Endothelial cell (in vitro differentiated cells): ENCODE measurements at regions not wholly inside any gene's neighbourhood (a gene's known extent, or its start where the extent isn't known, plus 50 kb on each side); places are given as distances from the start of the nearest gene placed in this dataset.

Source experiments
- DNase-seq: peaks from one replicate; pipeline ENCODE4 v3.0.0; 2021; ENCODE audit warnings: low spot score
- H3K27ac Mint-ChIP-seq: one replicate; pipeline ENCODE4 v1.8.0; 2021; ENCODE audit warnings: mixed read lengths, inconsistent platforms; ENCODE audit not compliant: unreplicated experiment
- H3K27me3 Mint-ChIP-seq: one replicate; pipeline ENCODE4 v1.8.0; 2021; ENCODE audit warnings: mild to moderate bottlenecking, moderate library complexity, mixed read lengths, inconsistent platforms; ENCODE audit not compliant: unreplicated experiment
- H3K36me3 Mint-ChIP-seq: one replicate; pipeline ENCODE4 v1.8.0; 2021; ENCODE audit warnings: mild to moderate bottlenecking, low read depth, mixed read lengths, inconsistent platforms; ENCODE audit not compliant: unreplicated experiment
- H3K4me1 Mint-ChIP-seq: one replicate; pipeline ENCODE4 v1.8.0; 2021; ENCODE audit warnings: mild to moderate bottlenecking, mixed read lengths, inconsistent platforms; ENCODE audit not compliant: unreplicated experiment
- H3K4me3 Mint-ChIP-seq: one replicate; pipeline ENCODE4 v1.8.0; 2021; ENCODE audit warnings: mild to moderate bottlenecking, mixed read lengths, inconsistent platforms; ENCODE audit not compliant: unreplicated experiment
- H3K9me3 Mint-ChIP-seq: one replicate; pipeline ENCODE4 v1.8.0; 2021; ENCODE audit warnings: mixed read lengths, inconsistent platforms; ENCODE audit not compliant: unreplicated experiment
- TF ChIP-seq, protein P1 (sequence below): fragments of 200-600 bp; sonication (generic); IDR thresholded peaks from one replicate; pipeline ENCODE4 v1.5.0; 2021; ENCODE audit warnings: antibody characterized with exemption; ENCODE audit not compliant: unreplicated experiment

- H3K9me3 Mint-ChIP-seq = no peaks in the 10 kb centered on the region
- DNase-seq = no peak
- TF ChIP-seq, protein P1, sequence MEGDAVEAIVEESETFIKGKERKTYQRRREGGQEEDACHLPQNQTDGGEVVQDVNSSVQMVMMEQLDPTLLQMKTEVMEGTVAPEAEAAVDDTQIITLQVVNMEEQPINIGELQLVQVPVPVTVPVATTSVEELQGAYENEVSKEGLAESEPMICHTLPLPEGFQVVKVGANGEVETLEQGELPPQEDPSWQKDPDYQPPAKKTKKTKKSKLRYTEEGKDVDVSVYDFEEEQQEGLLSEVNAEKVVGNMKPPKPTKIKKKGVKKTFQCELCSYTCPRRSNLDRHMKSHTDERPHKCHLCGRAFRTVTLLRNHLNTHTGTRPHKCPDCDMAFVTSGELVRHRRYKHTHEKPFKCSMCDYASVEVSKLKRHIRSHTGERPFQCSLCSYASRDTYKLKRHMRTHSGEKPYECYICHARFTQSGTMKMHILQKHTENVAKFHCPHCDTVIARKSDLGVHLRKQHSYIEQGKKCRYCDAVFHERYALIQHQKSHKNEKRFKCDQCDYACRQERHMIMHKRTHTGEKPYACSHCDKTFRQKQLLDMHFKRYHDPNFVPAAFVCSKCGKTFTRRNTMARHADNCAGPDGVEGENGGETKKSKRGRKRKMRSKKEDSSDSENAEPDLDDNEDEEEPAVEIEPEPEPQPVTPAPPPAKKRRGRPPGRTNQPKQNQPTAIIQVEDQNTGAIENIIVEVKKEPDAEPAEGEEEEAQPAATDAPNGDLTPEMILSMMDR = no peak
- no peaks in the 10 kb centered on the region for H3K27me3 Mint-ChIP-seq
- H3K4me1 Mint-ChIP-seq = peaks cover 6% of the 10 kb centered on the region
- H3K36me3 Mint-ChIP-seq = no peaks in the 10 kb centered on the region
- no peak overlapping the region for H3K4me3 Mint-ChIP-seq
- no peak overlapping the region for H3K27ac Mint-ChIP-seq
Observed at GRCh38 chr12:76711241-76711640, 52.7 kb upstream of the ZDHHC17 start.

DNA sequence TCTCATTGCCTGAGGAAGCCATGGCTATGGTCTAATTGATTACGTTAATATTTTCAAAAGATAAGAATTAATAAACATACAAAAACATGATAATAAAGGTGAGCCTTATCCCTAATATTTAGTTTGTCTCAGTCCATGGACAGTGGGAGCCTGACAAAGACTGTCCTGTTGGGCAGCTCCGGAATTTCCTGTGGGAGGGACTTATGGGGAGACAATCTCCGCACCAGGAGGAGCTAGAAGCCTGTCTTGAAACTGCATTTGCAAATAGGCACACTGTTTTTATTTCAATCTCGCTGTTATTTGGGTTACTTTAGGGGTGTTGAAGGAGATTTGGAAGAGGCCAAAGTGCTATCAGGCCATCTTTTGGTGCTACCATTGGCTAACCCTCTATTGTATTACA is 50.8 kb upstream of the ZDHHC17 start:
- Mint-ChIP-seq H3K36me3 (no peaks in the 10 kb centered on the region), H3K4me1 (peaks cover 3% of the 10 kb centered on the region), H3K27ac (no peak overlapping the region), H3K27me3 (no peaks in the 10 kb centered on the region), H3K9me3 (no peaks in the 10 kb centered on the region), H3K4me3 (no peak overlapping the region)
- DNase-seq = no peak
- TF ChIP-seq, protein P1 = no peak

DNA sequence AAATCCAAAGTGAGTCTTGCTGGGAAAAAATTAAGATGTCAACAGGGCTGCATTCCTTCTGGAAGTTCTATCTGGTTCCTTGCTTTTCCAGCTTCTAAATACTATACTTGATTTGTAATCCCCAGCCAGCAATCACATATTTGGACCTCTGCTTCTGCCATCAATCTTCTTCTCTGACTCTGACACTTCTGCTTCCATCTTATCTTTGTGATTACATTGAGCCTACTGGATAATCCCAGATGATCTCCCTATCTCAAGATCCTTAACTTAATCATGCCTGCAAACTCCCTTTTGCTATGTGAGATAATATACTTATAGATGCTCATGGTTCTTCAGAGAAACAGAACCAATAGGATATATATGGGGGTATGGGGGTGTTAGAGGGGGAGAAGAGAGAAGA is 49.9 kb upstream of the ZDHHC17 start:
- Mint-ChIP-seq H3K27ac (no peak overlapping the region), H3K36me3 (no peaks in the 10 kb centered on the region), H3K27me3 (no peaks in the 10 kb centered on the region), H3K4me3 (no peak overlapping the region), H3K4me1 (peaks cover 3% of the 10 kb centered on the region), H3K9me3 (no peaks in the 10 kb centered on the region)
- TF ChIP-seq, protein P1 = no peak
- no peak for DNase-seq
